K562 (cell line): ENCODE measurements at regions not wholly inside any gene's neighbourhood (a gene's known extent, or its start where the extent isn't known, plus 50 kb on each side); places are given as distances from the start of the nearest gene placed in this dataset.

Experiments
- ATAC-seq: fragments of 200-7000 bp; cut with Tn5 transposase; 3 replicates; pipeline ENCODE4 v1.9.1; 2020; ENCODE audit warnings: moderate library complexity
- BruUV-seq: library from RNA; stranded (reverse); fragments of 400-500 nt; replicated peaks from 2 replicates; lab custom pipeline; 2021; lab: Mats Ljungman, UMichigan
- CTCF ChIA-PET: fragments of 300-600 bp; formaldehyde crosslinking; extraction: SDS; loops from one replicate; lab custom pipeline; 2021; ENCODE audit warnings: low intra/inter-chr PET ratio; lab: Yijun Ruan, JAX
- POLR2A ChIA-PET: fragments of 300-600, 350-650 bp; sonication (Branson Sonifier 250); formaldehyde crosslinking; extraction: SDS; loops from one replicate; lab custom pipeline; 2021; ENCODE audit warnings: antibody characterized with exemption, inconsistent platforms; lab: Yijun Ruan, JAX
- DNase-seq, 4 experiments: peaks; one replicate each; pipeline versions ENCODE4 v3.0.0 to v3.0.0-alpha.2; 2011 to 2018; ENCODE audit warnings: low spot score in 3 of 4, mixed read lengths in 3 of 4; ENCODE audit errors: extremely low read depth in 1 of 4
- FAIRE-seq: peaks from 2 replicates; lab custom pipeline; 2011; peaks lifted over from hg19 to GRCh38; lab: Jason Lieb, UNC
- H2AFZ ChIP-seq: 2 replicates; pipeline ENCODE4 v1.6.0; 2011; ENCODE audit warnings: low read depth, low read length, control low read depth, inconsistent platforms
- H3K27ac ChIP-seq: fragments of 200-600 bp; 3 replicates; pipeline ENCODE4 v1.8.0; 2011; ENCODE audit warnings: low read depth, mild to moderate bottlenecking, control low read depth, inconsistent platforms, low read length, moderate library complexity, mixed read lengths; ENCODE audit errors: extremely low read depth
- H3K27me3 ChIP-seq, 2 experiments: fragments of 300-600 bp in 1 of 2; 2 replicates in 1 of 2; 3 replicates in 1 of 2; pipeline versions ENCODE4 v1.6.0 to v1.8.0; 2011; ENCODE audit warnings: inconsistent platforms in 2 of 2, low read length in 2 of 2, mild to moderate bottlenecking in 1 of 2, mixed read lengths in 1 of 2, moderate library complexity in 1 of 2; ENCODE audit not compliant: control insufficient read depth in 2 of 2, insufficient read depth in 2 of 2
- H3K36me3 ChIP-seq: fragments of 300-600 bp; 3 replicates; pipeline ENCODE4 v1.8.0; 2011; ENCODE audit warnings: mild to moderate bottlenecking, low read length, inconsistent platforms; ENCODE audit not compliant: control insufficient read depth, insufficient read depth
- H3K4me1 ChIP-seq, 2 experiments: fragments of 200-600 bp in 1 of 2; replicated peaks in 1 of 2; 2 replicates in 1 of 2; 3 replicates in 1 of 2; pipeline versions ENCODE4 v1.5.1 to v1.8.0; 2011; ENCODE audit warnings: inconsistent platforms in 2 of 2, low read length in 2 of 2, mild to moderate bottlenecking in 1 of 2, mixed read lengths in 1 of 2, moderate library complexity in 1 of 2; ENCODE audit not compliant: control insufficient read depth in 2 of 2, insufficient read depth in 2 of 2
- H3K4me2 ChIP-seq: 2 replicates; pipeline ENCODE4 v1.6.1; 2011; ENCODE audit warnings: low read length, control low read depth, inconsistent platforms, mixed read lengths; ENCODE audit not compliant: insufficient read depth
- H3K4me3 ChIP-seq: fragments of 200-600 bp; sonication (generic), shearing (Covaris generic); 2 replicates; pipeline ENCODE4 v1.5.1; 2016; ENCODE audit warnings: control low read depth, inconsistent platforms
- H3K79me2 ChIP-seq: fragments of 200-600 bp; 3 replicates; pipeline ENCODE4 v1.8.0; 2011; ENCODE audit warnings: low read length, inconsistent platforms; ENCODE audit not compliant: control insufficient read depth, insufficient read depth
- H3K9ac ChIP-seq, 2 experiments: 2 replicates each; pipeline versions ENCODE4 v1.6.0 to v1.6.1; 2011; ENCODE audit warnings: low read depth in 2 of 2, low read length in 2 of 2, control low read depth in 1 of 2, inconsistent platforms in 1 of 2, mild to moderate bottlenecking in 1 of 2, mixed read lengths in 1 of 2; ENCODE audit not compliant: insufficient read depth in 1 of 2
- H3K9me1 ChIP-seq: one replicate; pipeline ENCODE4 v1.6.0; 2011; ENCODE audit warnings: inconsistent platforms, mild to moderate bottlenecking, low read length, moderate library complexity; ENCODE audit not compliant: control insufficient read depth, insufficient read depth
- H3K9me3 ChIP-seq: replicated peaks from 2 replicates; pipeline ENCODE4 v1.5.1; 2011; ENCODE audit warnings: low read depth, low read length, inconsistent platforms; ENCODE audit not compliant: control insufficient read depth, insufficient read depth
- H4K20me1 ChIP-seq: replicated peaks from 2 replicates; pipeline ENCODE4 v1.6.1; 2011; ENCODE audit warnings: low read length, inconsistent platforms, mixed read lengths; ENCODE audit not compliant: control insufficient read depth, insufficient read depth
- BRD4 ChIP-seq: fragments of 200-600 bp; sonication (generic); IDR thresholded peaks from 2 replicates; pipeline ENCODE4 v1.6.1; 2017; ENCODE audit warnings: inconsistent platforms
- EWSR1 ChIP-seq: fragments of 450-650 bp; IDR thresholded peaks from 2 replicates; pipeline ENCODE4 v1.6.1; 2018; ENCODE audit warnings: borderline replicate concordance, mild to moderate bottlenecking, low read depth, moderate library complexity; ENCODE audit not compliant: partially characterized antibody
- FOXJ2 ChIP-seq: fragments of 200-800 bp; sonication (Bioruptor generic); IDR thresholded peaks from 2 replicates; pipeline ENCODE4 v1.6.1; 2016; ENCODE audit warnings: missing genetic modification characterization, missing compliant biosample characterization
- ILF3 ChIP-seq: fragments of 450-650 bp; IDR thresholded peaks from 2 replicates; pipeline ENCODE4 v1.6.1; 2018; ENCODE audit warnings: antibody characterized with exemption, mild to moderate bottlenecking, moderate library complexity, borderline replicate concordance
- KDM4B ChIP-seq, 2 experiments: fragments of 450-650 bp in 1 of 2; sonication (generic) in 1 of 2; IDR thresholded peaks; 2 replicates each; pipeline ENCODE4 v1.6.1; 2016 to 2017; ENCODE audit warnings: borderline replicate concordance in 2 of 2, antibody characterized with exemption in 1 of 2, low read depth in 1 of 2, mild to moderate bottlenecking in 1 of 2
- KLF10 ChIP-seq: fragments of 250-450 bp; sonication (Bioruptor Pico); IDR thresholded peaks from 2 replicates; pipeline ENCODE4 v1.6.1; 2021; ENCODE audit warnings: matching md5 sums
- MEF2D ChIP-seq: conservative IDR thresholded peaks from 2 replicates; pipeline ENCODE4 v1.6.1; 2016; ENCODE audit warnings: low read depth, missing genetic modification characterization, missing compliant biosample characterization
- NR1H2 ChIP-seq: sonication (generic); formaldehyde crosslinking; IDR thresholded peaks from 2 replicates; pipeline ENCODE4 v1.4.0; 2020; ENCODE audit warnings: mild to moderate bottlenecking, missing genetic modification reagents
- RAD21 ChIP-seq, 2 experiments: fragments of 250-450 bp in 1 of 2; fragments of 450-650 bp in 1 of 2; sonication (Bioruptor Pico) in 1 of 2; formaldehyde crosslinking in 1 of 2; IDR thresholded peaks in 1 of 2; conservative IDR thresholded peaks in 1 of 2; 2 replicates each; pipeline versions ENCODE4 v1.4.0 to v1.8.0; 2020 to 2022; ENCODE audit warnings: mild to moderate bottlenecking in 2 of 2, moderate library complexity in 1 of 2
- SUPT5H ChIP-seq: fragments of 450-650 bp; IDR thresholded peaks from 2 replicates; pipeline ENCODE4 v1.6.1; 2016
- ZNF217 ChIP-seq: sonication (generic); formaldehyde crosslinking; IDR thresholded peaks from 2 replicates; pipeline ENCODE4 v1.8.0; 2022; ENCODE audit warnings: mild to moderate bottlenecking, missing genetic modification reagents
- ZNF224 ChIP-seq: sonication (generic); formaldehyde crosslinking; IDR thresholded peaks from 2 replicates; pipeline ENCODE4 v1.8.0; 2022; ENCODE audit warnings: mild to moderate bottlenecking, missing genetic modification reagents
- ZNF668 ChIP-seq: fragments of 250-450 bp; sonication (Bioruptor Pico); IDR thresholded peaks from 2 replicates; pipeline ENCODE4 v1.8.0; 2022; ENCODE audit warnings: mild to moderate bottlenecking, inconsistent platforms
- WGBS: fragments of 100-300 bp; shearing (Covaris generic); methylation state at CpG from one replicate; pipeline ENCODE4 v1.1.6; 2016; ENCODE audit warnings: low coverage, mixed read lengths; ENCODE audit not compliant: insufficient coverage; ENCODE audit errors: missing lambda C conversion rate; 5-methylcytosine and 5-hydroxymethylcytosine counted together
- in situ Hi-C: fragments of 300-500 bp; cut with MboI; formaldehyde crosslinking; loops from 4 replicates; pipeline ENCODE4 v1.15.0; 2018; ENCODE audit warnings: inconsistent platforms, mixed read lengths
- intact Hi-C: fragments of 100-400 bp; cut with micrococcal nuclease; formaldehyde crosslinking; loops from 2 replicates; pipeline ENCODE4 v1.14.2; 2022
- TF ChIP-seq, protein P1 (sequence below), 2 experiments: IDR thresholded peaks in 1 of 2; conservative IDR thresholded peaks in 1 of 2; 2 replicates each; pipeline ENCODE4 v1.6.1; 2016; ENCODE audit warnings: low read depth in 2 of 2, mild to moderate bottlenecking in 1 of 2, missing compliant biosample characterization in 1 of 2, missing genetic modification characterization in 1 of 2, moderate library complexity in 1 of 2
- TF ChIP-seq, protein P2 (sequence below): fragments of 250-450 bp; sonication (Bioruptor Pico); IDR thresholded peaks from 2 replicates; pipeline ENCODE4 v1.5.0; 2020; ENCODE audit warnings: mild to moderate bottlenecking, borderline replicate concordance
- TF ChIP-seq, protein P3 (sequence below), 3 experiments: IDR thresholded peaks in 2 of 3; conservative IDR thresholded peaks in 1 of 3; 2 replicates each; pipeline ENCODE4 v1.5.1; 2011 to 2012; ENCODE audit warnings: low read length in 3 of 3, mild to moderate bottlenecking in 3 of 3, control low read depth in 2 of 3, improper control_type of control experiment in 1 of 3, inconsistent platforms in 1 of 3, low read depth in 1 of 3, mixed read lengths in 1 of 3, moderate library complexity in 1 of 3; ENCODE audit not compliant: insufficient read depth in 2 of 3

DNA sequence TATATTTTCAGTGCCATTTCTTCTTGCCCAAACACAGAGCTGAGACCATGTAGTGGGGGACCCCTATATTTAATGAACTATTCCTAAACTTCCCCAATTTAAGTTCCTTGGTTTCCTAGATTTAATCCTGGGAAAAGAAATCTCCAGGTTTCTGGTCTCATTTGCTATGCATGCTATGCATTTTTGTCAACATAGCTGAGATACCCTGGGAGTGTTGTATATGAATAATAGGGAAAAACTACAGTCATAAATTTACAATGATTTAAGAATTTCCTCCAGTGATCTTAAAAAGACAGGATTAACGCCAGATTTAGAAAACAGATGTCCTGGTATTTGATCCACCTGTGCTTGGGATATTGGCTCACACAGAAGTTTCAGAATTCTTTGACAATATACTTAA lies 136.8 kb upstream of the RAPGEF2 start:
- H3K9me1 ChIP-seq = no peaks in the 10 kb centered on the region
- 8% methylated on average over 1 of the region's 1 CpG for WGBS
- H3K9ac ChIP-seq = no peak overlapping the region
- DNase-seq (no peak), ATAC-seq (no peak), FAIRE-seq (no peak)
- H3K27ac ChIP-seq = no peak overlapping the region
- no TSS peak for BruUV-seq
- in situ Hi-C loops = no loop called here
- no peaks in the 10 kb centered on the region for H3K36me3 ChIP-seq
- no peaks in the 10 kb centered on the region for H3K79me2 ChIP-seq
- no peaks in the 10 kb centered on the region for H4K20me1 ChIP-seq
- POLR2A ChIA-PET = interaction anchor here (0.9 kb wide), 1 partner anchor 79 kb away, joined by 5 read pairs; no protein-coding TSS in a partner anchor
- no peak overlapping the region for H2AFZ ChIP-seq
- no peaks in the 10 kb centered on the region; the same call in 1 of the 2 replicates for H3K9me3 ChIP-seq
- no peaks in the 10 kb centered on the region for H3K4me1 ChIP-seq
- H3K27me3 ChIP-seq = no peaks in the 10 kb centered on the region; a peak in 2 of 5 replicates
- no peak overlapping the region for H3K4me2 ChIP-seq
- intact Hi-C loops = no loop called here
- CTCF ChIA-PET = no interaction called here
- H3K4me3 ChIP-seq = no peak overlapping the region
- TF ChIP-seq RAD21 (CRISPR knock-in tag; conservative IDR thresholded peaks at IDR 0.05 in 1 of 2, IDR thresholded peaks at IDR 0.05 in 1 of 2) (no peak), SUPT5H (no peak), KDM4B (IDR thresholded peaks at IDR 0.05; ENCODE audit: borderline replicate concordance in 2 of 2, low read depth in 1 of 2) (no peak), KLF10 (CRISPR knock-in tag) (no peak), BRD4 (no peak), ZNF668 (CRISPR knock-in tag) (no peak), NR1H2 (CRISPR knock-in tag) (no peak), EWSR1 (no peak), ILF3 (no peak), ZNF217 (no peak), MEF2D (tag) (no peak), FOXJ2 (tag) (no peak), ZNF224 (no peak)
- TF ChIP-seq, protein P1, sequence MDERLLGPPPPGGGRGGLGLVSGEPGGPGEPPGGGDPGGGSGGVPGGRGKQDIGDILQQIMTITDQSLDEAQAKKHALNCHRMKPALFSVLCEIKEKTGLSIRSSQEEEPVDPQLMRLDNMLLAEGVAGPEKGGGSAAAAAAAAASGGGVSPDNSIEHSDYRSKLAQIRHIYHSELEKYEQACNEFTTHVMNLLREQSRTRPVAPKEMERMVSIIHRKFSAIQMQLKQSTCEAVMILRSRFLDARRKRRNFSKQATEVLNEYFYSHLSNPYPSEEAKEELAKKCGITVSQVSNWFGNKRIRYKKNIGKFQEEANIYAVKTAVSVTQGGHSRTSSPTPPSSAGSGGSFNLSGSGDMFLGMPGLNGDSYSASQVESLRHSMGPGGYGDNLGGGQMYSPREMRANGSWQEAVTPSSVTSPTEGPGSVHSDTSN (CRISPR knock-in tag; IDR thresholded peaks at IDR 0.05; ENCODE audit: low read depth) = no peak
- TF ChIP-seq, protein P1 (tag; conservative IDR thresholded peaks at IDR 0.05; ENCODE audit: low read depth) = no peak
- TF ChIP-seq, protein P2, sequence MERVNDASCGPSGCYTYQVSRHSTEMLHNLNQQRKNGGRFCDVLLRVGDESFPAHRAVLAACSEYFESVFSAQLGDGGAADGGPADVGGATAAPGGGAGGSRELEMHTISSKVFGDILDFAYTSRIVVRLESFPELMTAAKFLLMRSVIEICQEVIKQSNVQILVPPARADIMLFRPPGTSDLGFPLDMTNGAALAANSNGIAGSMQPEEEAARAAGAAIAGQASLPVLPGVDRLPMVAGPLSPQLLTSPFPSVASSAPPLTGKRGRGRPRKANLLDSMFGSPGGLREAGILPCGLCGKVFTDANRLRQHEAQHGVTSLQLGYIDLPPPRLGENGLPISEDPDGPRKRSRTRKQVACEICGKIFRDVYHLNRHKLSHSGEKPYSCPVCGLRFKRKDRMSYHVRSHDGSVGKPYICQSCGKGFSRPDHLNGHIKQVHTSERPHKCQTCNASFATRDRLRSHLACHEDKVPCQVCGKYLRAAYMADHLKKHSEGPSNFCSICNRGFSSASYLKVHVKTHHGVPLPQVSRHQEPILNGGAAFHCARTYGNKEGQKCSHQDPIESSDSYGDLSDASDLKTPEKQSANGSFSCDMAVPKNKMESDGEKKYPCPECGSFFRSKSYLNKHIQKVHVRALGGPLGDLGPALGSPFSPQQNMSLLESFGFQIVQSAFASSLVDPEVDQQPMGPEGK (CRISPR knock-in tag) = no peak
- TF ChIP-seq, protein P3, sequence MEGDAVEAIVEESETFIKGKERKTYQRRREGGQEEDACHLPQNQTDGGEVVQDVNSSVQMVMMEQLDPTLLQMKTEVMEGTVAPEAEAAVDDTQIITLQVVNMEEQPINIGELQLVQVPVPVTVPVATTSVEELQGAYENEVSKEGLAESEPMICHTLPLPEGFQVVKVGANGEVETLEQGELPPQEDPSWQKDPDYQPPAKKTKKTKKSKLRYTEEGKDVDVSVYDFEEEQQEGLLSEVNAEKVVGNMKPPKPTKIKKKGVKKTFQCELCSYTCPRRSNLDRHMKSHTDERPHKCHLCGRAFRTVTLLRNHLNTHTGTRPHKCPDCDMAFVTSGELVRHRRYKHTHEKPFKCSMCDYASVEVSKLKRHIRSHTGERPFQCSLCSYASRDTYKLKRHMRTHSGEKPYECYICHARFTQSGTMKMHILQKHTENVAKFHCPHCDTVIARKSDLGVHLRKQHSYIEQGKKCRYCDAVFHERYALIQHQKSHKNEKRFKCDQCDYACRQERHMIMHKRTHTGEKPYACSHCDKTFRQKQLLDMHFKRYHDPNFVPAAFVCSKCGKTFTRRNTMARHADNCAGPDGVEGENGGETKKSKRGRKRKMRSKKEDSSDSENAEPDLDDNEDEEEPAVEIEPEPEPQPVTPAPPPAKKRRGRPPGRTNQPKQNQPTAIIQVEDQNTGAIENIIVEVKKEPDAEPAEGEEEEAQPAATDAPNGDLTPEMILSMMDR (IDR thresholded peaks at IDR 0.05 in 2 of 3, conservative IDR thresholded peaks at IDR 0.05 in 1 of 3; ENCODE audit: insufficient read depth in 2 of 3, low read depth in 1 of 3, low read length in 3 of 3) = no peak
